SU-DHL-6 (cell line): ENCODE measurements at regions not wholly inside any gene's neighbourhood (a gene's known extent, or its start where the extent isn't known, plus 50 kb on each side); places are given as distances from the start of the nearest gene placed in this dataset.

Experiments used
- H2AFZ ChIP-seq: fragments of 200-600 bp; sonication (generic); 2 replicates; pipeline ENCODE4 v1.6.1; 2014; ENCODE audit warnings: low read depth, mild to moderate bottlenecking, moderate library complexity, mixed read lengths, antibody characterized with exemption, low read length; ENCODE audit not compliant: severe bottlenecking
- H3F3A ChIP-seq: fragments of 200-600 bp; shearing (Covaris generic); 2 replicates; pipeline ENCODE4 v1.6.0; 2016; ENCODE audit warnings: antibody characterized with exemption, mild to moderate bottlenecking; ENCODE audit not compliant: insufficient read depth
- H3K27ac ChIP-seq: fragments of 200-600 bp; sonication (generic); 2 replicates; pipeline ENCODE4 v1.5.1; 2016; ENCODE audit warnings: low read depth, mild to moderate bottlenecking, low read length, moderate library complexity, mixed read lengths
- H3K27me3 ChIP-seq: fragments of 200-600 bp; sonication (generic), shearing (Covaris generic); 2 replicates; pipeline ENCODE4 v1.6.0; 2014; ENCODE audit warnings: mild to moderate bottlenecking, low read length
- H3K36me3 ChIP-seq: fragments of 200-600 bp; sonication (generic); 2 replicates; pipeline ENCODE4 v1.6.1; 2014; ENCODE audit warnings: mild to moderate bottlenecking, low read length, mixed read lengths
- H3K4me2 ChIP-seq: fragments of 300-600, 200-600 bp; shearing (Covaris generic), sonication (generic); 2 replicates; pipeline ENCODE4 v1.6.0; 2014; ENCODE audit warnings: low read length, low read depth, mild to moderate bottlenecking; ENCODE audit not compliant: poor library complexity, severe bottlenecking
- H3K4me3 ChIP-seq: fragments of 200-600 bp; sonication (generic); 2 replicates; pipeline ENCODE4 v1.5.1; 2014; ENCODE audit warnings: antibody characterized with exemption, low read length, mild to moderate bottlenecking, mixed read lengths; ENCODE audit not compliant: insufficient read depth, poor library complexity, severe bottlenecking
- H3K79me2 ChIP-seq: fragments of 200-600 bp; sonication (generic); 2 replicates; pipeline ENCODE4 v1.6.1; 2014; ENCODE audit warnings: mild to moderate bottlenecking, low read length, moderate library complexity; ENCODE audit not compliant: insufficient read depth
- H3K9ac ChIP-seq: fragments of 200-600 bp; sonication (generic); 2 replicates; pipeline ENCODE4 v1.7.0; 2014; ENCODE audit warnings: mild to moderate bottlenecking, low read length
- H3K9me2 ChIP-seq: fragments of 200-600 bp; sonication (generic); replicated peaks from 2 replicates; pipeline ENCODE4 v1.6.1; 2014; ENCODE audit warnings: low read length; ENCODE audit not compliant: insufficient read depth
- H3K9me3 ChIP-seq: fragments of 200-600 bp; sonication (generic); 2 replicates; pipeline ENCODE4 v1.6.1; 2014; ENCODE audit warnings: low read length, mixed read lengths; ENCODE audit not compliant: insufficient read depth
- H4K20me1 ChIP-seq: fragments of 200-600 bp; sonication (generic); 2 replicates; pipeline ENCODE4 v1.6.1; 2014; ENCODE audit warnings: low read depth, mild to moderate bottlenecking, antibody characterized with exemption, low read length, moderate library complexity, mixed read lengths
- CTCF ChIP-seq: fragments of 200-600 bp; sonication (generic); IDR thresholded peaks from one replicate; pipeline ENCODE4 v1.5.1; 2017; ENCODE audit warnings: antibody characterized with exemption, mild to moderate bottlenecking, low read length, moderate library complexity; ENCODE audit not compliant: insufficient read depth, poor library complexity, severe bottlenecking
- EZH2phosphoT487 ChIP-seq: fragments of 200-600 bp; sonication (generic), shearing (Covaris generic); conservative IDR thresholded peaks from 2 replicates; pipeline ENCODE4 v1.6.1; 2018; ENCODE audit warnings: mild to moderate bottlenecking, antibody characterized with exemption, low read length, moderate library complexity, mixed read lengths

DNA sequence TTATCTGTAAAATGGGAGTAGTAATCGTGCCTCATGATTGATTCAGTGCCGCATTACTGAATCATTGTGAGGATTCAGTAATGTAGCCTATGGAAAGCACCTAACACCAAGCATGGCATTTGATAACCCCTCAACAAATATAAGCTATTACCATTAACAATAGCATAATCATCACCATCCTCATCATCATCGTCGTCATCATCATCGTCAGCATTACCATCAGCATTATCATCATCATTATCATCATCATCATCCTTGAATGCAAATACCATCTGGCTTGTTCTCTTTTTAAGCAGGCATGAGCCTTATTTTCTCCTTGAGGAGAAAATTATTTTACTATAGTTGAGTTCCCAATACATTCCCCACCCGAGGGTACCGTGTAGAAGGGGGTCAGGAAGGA, 115.4 kb upstream of the PTPRG start:
- Histone ChIP-seq H3K27ac (no peak overlapping the region), H3K9me3 (no peaks in the 10 kb centered on the region), H3K27me3 (no peaks in the 10 kb centered on the region), H2AFZ (no peak overlapping the region), H3K4me3 (no peak overlapping the region), H3K9ac (no peak overlapping the region), H3K9me2 (no peaks in the 10 kb centered on the region), H4K20me1 (no peaks in the 10 kb centered on the region), H3K36me3 (no peaks in the 10 kb centered on the region), H3F3A (no peaks in the 10 kb centered on the region), H3K79me2 (no peaks in the 10 kb centered on the region), H3K4me2 (no peak overlapping the region)
- TF ChIP-seq CTCF (no peak), EZH2phosphoT487 (no peak)

DNA sequence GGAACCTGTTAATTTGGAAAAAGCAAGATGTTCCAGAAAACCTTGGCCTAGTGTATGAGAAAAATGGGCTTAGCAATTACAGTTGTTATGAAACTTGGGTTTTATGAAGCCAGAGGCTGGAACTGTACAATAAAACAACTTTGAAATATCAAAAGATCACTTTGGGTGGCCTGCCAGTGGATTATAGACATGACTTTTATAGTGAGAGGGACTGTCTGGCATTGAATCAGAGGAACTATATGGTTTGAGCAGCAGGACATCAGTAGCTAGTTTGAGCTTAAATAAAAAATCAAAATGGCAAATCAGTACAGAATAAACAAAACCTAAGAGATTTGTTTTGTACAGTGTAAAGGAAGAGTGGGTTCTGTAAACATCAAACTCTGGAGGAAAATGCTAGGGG, 115.0 kb upstream of the PTPRG start:
- Histone ChIP-seq H3K36me3 (no peaks in the 10 kb centered on the region), H3K9me3 (no peaks in the 10 kb centered on the region), H3F3A (no peaks in the 10 kb centered on the region), H3K27ac (no peak overlapping the region), H2AFZ (no peak overlapping the region), H3K4me3 (no peak overlapping the region), H3K79me2 (no peaks in the 10 kb centered on the region), H4K20me1 (no peaks in the 10 kb centered on the region), H3K9ac (no peak overlapping the region), H3K9me2 (no peaks in the 10 kb centered on the region), H3K4me2 (no peak overlapping the region), H3K27me3 (no peaks in the 10 kb centered on the region)
- TF ChIP-seq EZH2phosphoT487 (no peak), CTCF (no peak)

- Histone ChIP-seq H3K4me3 (no peak overlapping the region), H4K20me1 (no peaks in the 10 kb centered on the region), H3K27ac (no peak overlapping the region), H3K36me3 (no peaks in the 10 kb centered on the region), H3K4me2 (no peak overlapping the region), H3K9ac (no peak overlapping the region), H3K9me2 (no peaks in the 10 kb centered on the region), H3K79me2 (no peaks in the 10 kb centered on the region), H3K27me3 (no peaks in the 10 kb centered on the region), H3F3A (no peaks in the 10 kb centered on the region), H2AFZ (no peak overlapping the region), H3K9me3 (no peaks in the 10 kb centered on the region)
- no peak for TF ChIP-seq CTCF
- TF ChIP-seq EZH2phosphoT487, result no peak
These were observed 113.0 kb upstream of the PTPRG start for GRCh38 chr3:61448378-61448777.
